ENCODE measurements at regions not wholly inside any gene's neighbourhood (a gene's known extent, or its start where the extent isn't known, plus 50 kb on each side); places are given as distances from the start of the nearest gene placed in this dataset.

DNA sequence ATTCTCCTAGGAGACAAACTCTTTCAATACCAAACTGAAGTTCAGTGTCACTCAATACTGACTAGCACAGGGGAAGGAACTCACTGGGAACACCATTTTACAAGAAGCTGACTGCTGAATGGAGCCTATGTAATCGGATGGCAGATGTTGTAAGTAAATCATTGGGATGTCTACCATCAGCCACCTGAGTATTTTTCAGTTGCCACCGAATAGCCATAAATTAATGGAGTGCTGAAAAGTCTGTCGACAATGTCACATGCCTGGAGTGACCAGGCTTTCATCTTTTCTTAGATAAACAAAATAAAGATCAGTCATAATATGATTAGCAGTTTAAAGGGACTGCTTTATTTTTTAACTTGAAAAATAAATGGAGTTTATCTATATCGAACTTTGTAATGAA lies 145.9 kb upstream of the SEMA3E start:
- no TSS peak for BruUV-seq (replicated peaks)
- Histone ChIP-seq H3K9me3 (ENCODE audit: low read depth, low read length, poor library complexity, severe bottlenecking) (no peaks in the 10 kb centered on the region), H3K4me1 (ENCODE audit: insufficient read depth, low read length, poor library complexity, severe bottlenecking) (no peaks in the 10 kb centered on the region), H3K36me3 (ENCODE audit: insufficient read depth, low read length, poor library complexity, severe bottlenecking) (no peaks in the 10 kb centered on the region), H3K27ac (ENCODE audit: low read depth, low read length, poor library complexity, severe bottlenecking) (no peak overlapping the region), H3K4me3 (ENCODE audit: low read depth, low read length, poor library complexity, severe bottlenecking) (no peak overlapping the region), H3K27me3 (replicated peaks; ENCODE audit: insufficient read depth, low read depth, low read length, poor library complexity) (peaks cover 4% of the 10 kb centered on the region)
- DNase-seq (ENCODE audit: low spot score), result no peak
- no peak for TF ChIP-seq EZH2 (IDR thresholded peaks at IDR 0.05; ENCODE audit: borderline replicate concordance, low read depth, low read length, poor library complexity, severe bottlenecking)
- TF ChIP-seq, protein P1, sequence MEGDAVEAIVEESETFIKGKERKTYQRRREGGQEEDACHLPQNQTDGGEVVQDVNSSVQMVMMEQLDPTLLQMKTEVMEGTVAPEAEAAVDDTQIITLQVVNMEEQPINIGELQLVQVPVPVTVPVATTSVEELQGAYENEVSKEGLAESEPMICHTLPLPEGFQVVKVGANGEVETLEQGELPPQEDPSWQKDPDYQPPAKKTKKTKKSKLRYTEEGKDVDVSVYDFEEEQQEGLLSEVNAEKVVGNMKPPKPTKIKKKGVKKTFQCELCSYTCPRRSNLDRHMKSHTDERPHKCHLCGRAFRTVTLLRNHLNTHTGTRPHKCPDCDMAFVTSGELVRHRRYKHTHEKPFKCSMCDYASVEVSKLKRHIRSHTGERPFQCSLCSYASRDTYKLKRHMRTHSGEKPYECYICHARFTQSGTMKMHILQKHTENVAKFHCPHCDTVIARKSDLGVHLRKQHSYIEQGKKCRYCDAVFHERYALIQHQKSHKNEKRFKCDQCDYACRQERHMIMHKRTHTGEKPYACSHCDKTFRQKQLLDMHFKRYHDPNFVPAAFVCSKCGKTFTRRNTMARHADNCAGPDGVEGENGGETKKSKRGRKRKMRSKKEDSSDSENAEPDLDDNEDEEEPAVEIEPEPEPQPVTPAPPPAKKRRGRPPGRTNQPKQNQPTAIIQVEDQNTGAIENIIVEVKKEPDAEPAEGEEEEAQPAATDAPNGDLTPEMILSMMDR (conservative IDR thresholded peaks at IDR 0.05; ENCODE audit: low read depth, low read length), result no peak
- POLR2A ChIA-PET (ENCODE audit: low non-redundant PET), result no interaction called here
- CTCF ChIA-PET, result no interaction called here
- intact Hi-C loops (cut with micrococcal nuclease; ENCODE audit: unreplicated experiment), result no loop called here

DNA sequence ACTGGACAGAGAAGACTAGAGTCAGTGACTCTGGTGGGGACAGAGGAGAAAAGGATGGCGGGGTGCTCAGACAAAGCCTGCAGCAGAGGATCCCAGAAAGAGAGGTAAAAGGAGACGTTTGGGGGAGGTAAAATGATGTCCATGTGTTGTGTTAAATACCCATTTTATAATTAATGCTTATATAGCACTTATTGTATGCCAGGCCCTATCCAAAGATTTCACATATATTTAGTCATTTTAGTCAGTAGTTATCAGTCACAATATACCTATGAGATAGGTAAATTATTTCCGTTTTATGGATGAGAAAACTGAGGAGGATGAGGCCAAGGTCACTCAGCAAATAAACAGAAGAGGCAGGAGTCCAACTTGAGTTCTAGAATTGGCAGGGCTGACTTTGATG lies 144.6 kb upstream of the SEMA3E start:
- H3K27me3 ChIP-seq (replicated peaks; ENCODE audit: insufficient read depth, low read depth, low read length, poor library complexity), result no peaks in the 10 kb centered on the region
- H3K4me1 ChIP-seq (ENCODE audit: insufficient read depth, low read length, poor library complexity, severe bottlenecking), result no peaks in the 10 kb centered on the region
- no peaks in the 10 kb centered on the region for H3K36me3 ChIP-seq (ENCODE audit: insufficient read depth, low read length, poor library complexity, severe bottlenecking)
- TF ChIP-seq EZH2 (IDR thresholded peaks at IDR 0.05; ENCODE audit: borderline replicate concordance, low read depth, low read length, poor library complexity, severe bottlenecking), result no peak
- TF ChIP-seq, protein P1 (conservative IDR thresholded peaks at IDR 0.05; ENCODE audit: low read depth, low read length), result no peak
- no peaks in the 10 kb centered on the region for H3K9me3 ChIP-seq (ENCODE audit: low read depth, low read length, poor library complexity, severe bottlenecking)
- ChIA-PET CTCF (no interaction called here), POLR2A (ENCODE audit: low non-redundant PET) (no interaction called here)
- H3K27ac ChIP-seq (ENCODE audit: low read depth, low read length, poor library complexity, severe bottlenecking), result no peak overlapping the region
- intact Hi-C loops (cut with micrococcal nuclease; ENCODE audit: unreplicated experiment), result no loop called here
- no peak for DNase-seq (ENCODE audit: low spot score)
- no peak overlapping the region for H3K4me3 ChIP-seq (ENCODE audit: low read depth, low read length, poor library complexity, severe bottlenecking)
- no TSS peak for BruUV-seq (replicated peaks)

DNA sequence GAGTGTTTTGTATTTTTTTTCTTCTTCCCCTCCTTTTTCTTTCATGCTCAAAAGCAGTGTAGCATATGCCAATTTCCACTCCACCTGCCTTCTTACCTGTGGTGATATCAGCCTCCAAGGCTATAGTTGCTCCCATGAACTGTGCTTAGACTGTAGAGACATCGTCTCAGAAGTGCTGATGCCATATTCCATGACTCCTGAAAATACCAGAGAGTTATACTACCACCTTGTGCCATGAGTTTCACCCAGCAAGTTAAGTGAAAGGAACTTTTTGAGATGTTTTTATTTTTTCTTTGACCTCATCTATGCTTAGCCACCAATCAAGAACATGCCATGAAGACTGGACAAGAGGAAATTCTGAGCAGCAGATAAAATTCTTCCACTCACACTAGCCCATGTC lies 142.8 kb upstream of the SEMA3E start:
- H3K36me3 ChIP-seq (ENCODE audit: insufficient read depth, low read length, poor library complexity, severe bottlenecking), result no peaks in the 10 kb centered on the region
- H3K4me3 ChIP-seq (ENCODE audit: low read depth, low read length, poor library complexity, severe bottlenecking), result no peak overlapping the region
- ChIA-PET POLR2A (ENCODE audit: low non-redundant PET) (no interaction called here), CTCF (no interaction called here)
- H3K27ac ChIP-seq (ENCODE audit: low read depth, low read length, poor library complexity, severe bottlenecking), result no peak overlapping the region
- intact Hi-C loops (cut with micrococcal nuclease; ENCODE audit: unreplicated experiment), result no loop called here
- H3K4me1 ChIP-seq (ENCODE audit: insufficient read depth, low read length, poor library complexity, severe bottlenecking), result no peaks in the 10 kb centered on the region
- H3K27me3 ChIP-seq (replicated peaks; ENCODE audit: insufficient read depth, low read depth, low read length, poor library complexity), result no peaks in the 10 kb centered on the region
- BruUV-seq (replicated peaks), result no TSS peak
- no peaks in the 10 kb centered on the region for H3K9me3 ChIP-seq (ENCODE audit: low read depth, low read length, poor library complexity, severe bottlenecking)
- DNase-seq (ENCODE audit: low spot score), result no peak
- TF ChIP-seq, protein P1 (conservative IDR thresholded peaks at IDR 0.05; ENCODE audit: low read depth, low read length), result no peak
- TF ChIP-seq EZH2 (IDR thresholded peaks at IDR 0.05; ENCODE audit: borderline replicate concordance, low read depth, low read length, poor library complexity, severe bottlenecking), result no peak
